ENCODE measurements at regions not wholly inside any gene's neighbourhood (a gene's known extent, or its start where the extent isn't known, plus 50 kb on each side); places are given as distances from the start of the nearest gene placed in this dataset.

DNA sequence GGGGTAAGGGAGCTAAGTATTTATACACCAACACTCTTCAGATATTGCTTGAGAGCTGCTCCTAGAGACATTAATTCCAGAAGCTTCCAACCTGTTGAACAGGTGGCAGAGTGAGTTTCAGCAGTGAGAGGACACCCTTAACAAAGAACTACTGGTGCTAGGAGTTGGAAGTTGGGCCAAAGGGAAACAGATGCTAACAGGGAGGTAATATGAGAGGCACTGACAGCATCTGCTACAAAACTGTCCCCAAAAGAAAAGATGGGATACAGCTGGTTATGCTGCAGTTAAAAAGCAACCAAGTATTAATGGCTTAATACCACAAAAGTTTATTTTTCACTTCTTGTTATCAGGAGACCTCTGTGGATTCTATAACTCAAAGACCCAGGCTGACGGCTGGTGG, 104.5 kb upstream of the SATB1 start:
- no peaks in the 10 kb centered on the region for H3K4me1 ChIP-seq (ENCODE audit: control insufficient read depth, extremely low read depth, insufficient read depth, low read length)
- no peaks in the 10 kb centered on the region for H3K27me3 ChIP-seq (ENCODE audit: control insufficient read depth, extremely low read depth, insufficient read depth, low read length)
- DNase-seq (ENCODE audit: low read depth, low spot score): no peak
- H3K27ac ChIP-seq (ENCODE audit: control insufficient read depth, insufficient read depth, low read length): no peak overlapping the region
- no peaks in the 10 kb centered on the region for H4K20me1 ChIP-seq (ENCODE audit: control insufficient read depth, extremely low read depth, insufficient read depth, low read length)
- no peak overlapping the region for H3K4me3 ChIP-seq (ENCODE audit: control insufficient read depth in 2 of 3, extremely low read depth in 1 of 3, insufficient read depth in 2 of 3, low read depth in 1 of 3, low read length in 3 of 3)
- TF ChIP-seq, protein P1, sequence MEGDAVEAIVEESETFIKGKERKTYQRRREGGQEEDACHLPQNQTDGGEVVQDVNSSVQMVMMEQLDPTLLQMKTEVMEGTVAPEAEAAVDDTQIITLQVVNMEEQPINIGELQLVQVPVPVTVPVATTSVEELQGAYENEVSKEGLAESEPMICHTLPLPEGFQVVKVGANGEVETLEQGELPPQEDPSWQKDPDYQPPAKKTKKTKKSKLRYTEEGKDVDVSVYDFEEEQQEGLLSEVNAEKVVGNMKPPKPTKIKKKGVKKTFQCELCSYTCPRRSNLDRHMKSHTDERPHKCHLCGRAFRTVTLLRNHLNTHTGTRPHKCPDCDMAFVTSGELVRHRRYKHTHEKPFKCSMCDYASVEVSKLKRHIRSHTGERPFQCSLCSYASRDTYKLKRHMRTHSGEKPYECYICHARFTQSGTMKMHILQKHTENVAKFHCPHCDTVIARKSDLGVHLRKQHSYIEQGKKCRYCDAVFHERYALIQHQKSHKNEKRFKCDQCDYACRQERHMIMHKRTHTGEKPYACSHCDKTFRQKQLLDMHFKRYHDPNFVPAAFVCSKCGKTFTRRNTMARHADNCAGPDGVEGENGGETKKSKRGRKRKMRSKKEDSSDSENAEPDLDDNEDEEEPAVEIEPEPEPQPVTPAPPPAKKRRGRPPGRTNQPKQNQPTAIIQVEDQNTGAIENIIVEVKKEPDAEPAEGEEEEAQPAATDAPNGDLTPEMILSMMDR (optimal IDR thresholded peaks at IDR 0.05 in 1 of 3, IDR thresholded peaks at IDR 0.05 in 1 of 3, conservative IDR thresholded peaks at IDR 0.05 in 1 of 3; ENCODE audit: extremely low read depth in 1 of 3, insufficient read depth in 2 of 3, low read length in 3 of 3): no peak
- no peak for TF ChIP-seq EZH2 (IDR thresholded peaks at IDR 0.05; ENCODE audit: low read length)
- H3K9me1 ChIP-seq (ENCODE audit: control insufficient read depth, extremely low read depth, insufficient read depth, low read length): no peaks in the 10 kb centered on the region
- H3K79me2 ChIP-seq (ENCODE audit: control insufficient read depth, insufficient read depth, low read length): no peaks in the 10 kb centered on the region
- no peak for FAIRE-seq
- no peaks in the 10 kb centered on the region for H3K36me3 ChIP-seq (ENCODE audit: control insufficient read depth in 2 of 2, extremely low read depth in 1 of 2, insufficient read depth in 2 of 2, low read length in 2 of 2)
- H3K9ac ChIP-seq (ENCODE audit: control insufficient read depth, extremely low read depth, insufficient read depth, low read length): no peak overlapping the region
- no peak overlapping the region for H3K4me2 ChIP-seq (ENCODE audit: control insufficient read depth, extremely low read depth, insufficient read depth, low read depth, low read length)
- dilution Hi-C loops (cut with MboI; ENCODE audit: extremely low pct_ligation_motif_present, low sequenced_read_pairs): no loop called here
- H2AFZ ChIP-seq (ENCODE audit: control insufficient read depth, low read length): no peak overlapping the region
- no peaks in the 10 kb centered on the region for H3K9me3 ChIP-seq (ENCODE audit: control insufficient read depth, low read depth, low read length)

DNA sequence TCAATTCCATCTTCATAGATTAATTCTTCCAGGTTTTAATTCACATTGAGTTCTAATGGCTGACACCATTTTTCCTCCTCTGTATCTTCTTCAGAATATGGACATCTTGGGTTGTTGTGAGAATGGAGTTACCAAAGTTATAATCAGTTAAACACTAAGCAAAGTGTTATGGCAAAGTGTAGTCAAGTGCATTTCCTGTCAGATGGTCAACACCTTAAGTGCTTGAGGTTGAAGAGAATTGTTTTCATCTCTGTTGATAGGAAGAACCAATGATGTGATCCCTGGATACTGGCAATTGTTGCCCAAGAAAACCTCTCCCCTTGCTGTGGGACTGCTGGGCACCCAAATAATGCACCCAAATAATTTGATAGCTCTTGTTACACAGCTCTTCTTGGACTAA, 102.6 kb upstream of the SATB1 start:
- Histone ChIP-seq H3K4me2 (ENCODE audit: control insufficient read depth, extremely low read depth, insufficient read depth, low read depth, low read length) (no peak overlapping the region), H3K27ac (ENCODE audit: control insufficient read depth, insufficient read depth, low read length) (no peak overlapping the region), H3K4me1 (ENCODE audit: control insufficient read depth, extremely low read depth, insufficient read depth, low read length) (no peaks in the 10 kb centered on the region), H3K79me2 (ENCODE audit: control insufficient read depth, insufficient read depth, low read length) (no peaks in the 10 kb centered on the region), H2AFZ (ENCODE audit: control insufficient read depth, low read length) (no peak overlapping the region), H4K20me1 (ENCODE audit: control insufficient read depth, extremely low read depth, insufficient read depth, low read length) (no peaks in the 10 kb centered on the region), H3K27me3 (ENCODE audit: control insufficient read depth, extremely low read depth, insufficient read depth, low read length) (no peaks in the 10 kb centered on the region), H3K36me3 (ENCODE audit: control insufficient read depth in 2 of 2, extremely low read depth in 1 of 2, insufficient read depth in 2 of 2, low read length in 2 of 2) (no peaks in the 10 kb centered on the region), H3K9ac (ENCODE audit: control insufficient read depth, extremely low read depth, insufficient read depth, low read length) (no peak overlapping the region), H3K9me1 (ENCODE audit: control insufficient read depth, extremely low read depth, insufficient read depth, low read length) (no peaks in the 10 kb centered on the region), H3K9me3 (ENCODE audit: control insufficient read depth, low read depth, low read length) (no peaks in the 10 kb centered on the region), H3K4me3 (ENCODE audit: control insufficient read depth in 2 of 3, extremely low read depth in 1 of 3, insufficient read depth in 2 of 3, low read depth in 1 of 3, low read length in 3 of 3) (no peak overlapping the region)
- dilution Hi-C loops (cut with MboI; ENCODE audit: extremely low pct_ligation_motif_present, low sequenced_read_pairs): no loop called here
- no peak for FAIRE-seq
- TF ChIP-seq, protein P1 (optimal IDR thresholded peaks at IDR 0.05 in 1 of 3, IDR thresholded peaks at IDR 0.05 in 1 of 3, conservative IDR thresholded peaks at IDR 0.05 in 1 of 3; ENCODE audit: extremely low read depth in 1 of 3, insufficient read depth in 2 of 3, low read length in 3 of 3): no peak
- no peak for TF ChIP-seq EZH2 (IDR thresholded peaks at IDR 0.05; ENCODE audit: low read length)
- DNase-seq (ENCODE audit: low read depth, low spot score): no peak

Data from keratinocyte (primary cell).